ENCODE measurements at regions not wholly inside any gene's neighbourhood (a gene's known extent, or its start where the extent isn't known, plus 50 kb on each side); places are given as distances from the start of the nearest gene placed in this dataset.
"Not testable (repeated sequence)": the region's sequence is repeated elsewhere in the genome, so short reads cannot be mapped to it uniquely, and the experiment has no call there.

DNA sequence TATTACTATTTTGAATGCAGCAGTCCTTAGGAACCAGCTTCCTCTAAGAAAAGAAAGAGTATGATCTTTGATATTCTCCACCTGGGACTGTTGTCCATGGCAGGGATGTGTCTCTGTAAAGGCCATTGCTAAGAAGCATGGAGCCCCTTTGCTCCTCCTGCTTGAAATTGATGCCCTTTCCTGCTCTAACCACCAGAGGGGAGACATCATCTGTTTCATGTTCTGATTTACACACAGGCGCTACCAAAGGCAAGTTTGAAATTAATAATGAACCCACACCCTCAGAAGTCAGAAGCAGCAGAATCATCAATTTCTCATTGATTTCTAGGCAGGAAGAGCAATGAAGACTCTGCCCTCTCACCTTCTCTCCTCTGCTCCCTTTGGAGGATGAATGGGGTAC, 253.8 kb downstream of the RMST start:
- no peak for DNase-seq

DNA sequence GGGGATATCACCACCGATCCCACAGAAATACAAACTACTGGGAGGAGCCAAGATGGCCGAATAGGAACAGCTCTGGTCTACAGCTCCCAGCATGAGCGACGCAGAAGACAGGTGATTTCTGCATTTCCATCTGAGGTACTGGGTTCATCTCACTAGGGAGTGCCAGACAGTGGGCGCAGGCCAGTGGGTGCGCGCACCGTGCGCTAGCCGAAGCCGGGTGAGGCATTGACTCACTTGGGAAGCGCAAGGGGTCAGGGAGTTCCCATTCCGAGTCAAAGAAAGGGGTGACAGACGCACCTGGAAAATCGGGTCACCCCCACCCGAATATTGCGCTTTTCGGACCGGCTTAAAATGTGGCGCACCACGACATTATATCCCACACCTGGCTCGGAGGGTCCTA, 261.2 kb downstream of the RMST start:
- DNase-seq = not testable (repeated sequence)

DNA sequence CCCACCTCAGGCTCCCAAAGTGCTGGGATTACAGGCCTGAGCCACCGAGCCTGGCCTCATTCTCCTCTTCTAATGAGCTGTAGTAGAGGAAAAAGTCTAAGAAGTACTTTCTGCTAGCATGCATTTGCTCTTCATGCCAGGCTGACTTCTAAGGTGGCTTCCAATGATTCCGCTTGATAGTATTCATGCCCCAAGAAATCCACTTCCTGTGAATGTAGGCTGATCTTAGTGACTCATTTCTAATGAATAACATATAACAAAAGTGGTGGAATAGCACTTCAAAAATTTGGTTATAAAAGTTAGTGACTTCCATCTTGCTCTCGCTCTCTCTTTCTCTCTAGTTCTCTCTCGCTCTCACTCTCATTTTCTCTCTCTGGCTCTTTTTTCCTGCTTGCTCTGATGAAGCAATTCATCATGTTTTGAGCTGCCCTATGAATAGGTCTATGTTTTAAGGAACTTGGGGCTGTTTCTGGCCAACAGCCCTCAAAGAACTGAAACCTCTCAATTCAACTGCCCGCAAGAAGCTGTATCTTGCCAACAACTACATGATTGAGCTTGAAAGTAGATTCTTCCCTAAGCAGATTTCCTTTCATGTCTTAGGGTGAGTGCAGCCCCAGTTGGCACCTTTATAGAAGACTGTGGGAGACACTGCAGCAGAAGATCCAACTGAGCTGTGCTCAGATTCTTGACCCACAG, 282.9 kb downstream of the RMST start:
- no peak for DNase-seq

- no peak for DNase-seq
Measured at GRCh38 chr12:97748298-97748697, 285.7 kb downstream of the RMST start.

DNA sequence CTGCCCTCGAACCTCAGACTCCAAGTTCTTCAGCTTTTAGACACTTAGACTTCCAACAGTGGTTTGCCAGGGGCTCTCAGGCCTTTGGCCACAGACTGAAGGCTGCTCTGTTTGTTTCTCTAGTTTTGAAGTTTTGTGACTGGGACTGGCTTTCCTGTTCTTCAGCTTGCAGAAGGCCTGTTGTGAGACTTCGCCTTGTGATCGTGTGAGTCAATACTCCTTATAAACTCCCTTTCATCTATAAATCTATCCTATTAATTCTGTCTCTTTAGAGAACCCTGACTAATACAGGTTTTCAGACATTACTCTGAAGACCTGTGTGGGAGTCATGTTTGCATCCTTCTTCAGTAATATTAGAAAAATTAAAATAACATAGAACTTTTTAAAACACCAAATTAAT, 289.1 kb downstream of the RMST start:
- DNase-seq = no peak

DNA sequence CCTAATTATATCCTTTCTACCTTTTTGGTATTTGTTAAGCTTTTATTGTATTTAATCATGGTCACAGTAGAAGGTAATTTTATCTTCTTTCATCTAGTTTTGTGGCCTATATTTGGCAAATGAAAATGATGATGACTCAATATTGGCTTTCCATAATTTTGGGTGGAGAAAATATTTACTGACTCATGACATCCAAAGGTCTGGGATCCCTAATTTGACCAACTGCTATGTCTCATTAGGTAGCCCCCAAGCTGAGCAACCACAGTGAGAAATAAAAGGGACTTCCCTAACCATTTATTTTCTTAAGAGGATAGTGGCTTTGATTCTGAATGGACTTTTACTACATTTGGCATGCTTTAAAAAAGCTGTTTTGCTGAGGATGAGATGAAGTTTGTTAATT, 289.5 kb downstream of the RMST start:
- no peak for DNase-seq

DNA sequence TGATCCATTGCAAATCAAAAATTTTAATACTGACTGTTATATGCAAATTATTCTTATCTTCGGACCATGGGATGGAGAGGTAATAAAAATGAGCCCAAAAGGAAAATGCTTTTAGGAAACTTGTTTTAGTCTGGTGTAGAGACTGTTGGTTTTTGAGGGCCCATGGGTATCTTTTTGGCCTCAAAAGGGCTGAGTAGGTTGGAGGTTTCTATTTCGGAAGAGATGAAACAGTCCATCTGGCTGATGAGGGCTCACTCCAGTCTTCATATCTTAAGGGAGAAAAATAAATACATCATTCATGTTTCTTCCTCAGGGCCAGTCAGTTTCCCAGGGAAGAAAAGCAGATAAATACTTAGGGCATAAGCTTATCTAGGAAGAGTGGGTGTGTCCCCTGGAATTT, 290.7 kb downstream of the RMST start:
- no peak for DNase-seq

DNA sequence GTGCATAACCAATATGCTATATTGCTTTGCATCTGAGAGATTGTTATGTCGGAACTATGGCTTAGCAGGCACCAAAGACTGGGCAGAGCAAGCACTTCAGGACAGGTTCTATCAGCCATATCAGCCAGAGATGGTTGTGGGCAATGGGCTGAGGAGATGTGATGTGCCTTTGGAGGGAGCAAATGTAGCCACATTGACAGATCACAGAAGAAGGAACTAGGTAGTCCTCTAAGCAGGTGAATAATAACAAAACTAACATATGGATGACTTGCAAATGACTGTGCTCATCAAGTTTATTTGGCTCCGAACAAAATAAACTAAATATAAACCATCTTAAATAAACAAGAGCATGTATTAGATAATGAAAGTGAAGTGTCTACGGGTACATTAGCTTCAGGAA, 291.7 kb downstream of the RMST start:
- no peak for DNase-seq

DNA sequence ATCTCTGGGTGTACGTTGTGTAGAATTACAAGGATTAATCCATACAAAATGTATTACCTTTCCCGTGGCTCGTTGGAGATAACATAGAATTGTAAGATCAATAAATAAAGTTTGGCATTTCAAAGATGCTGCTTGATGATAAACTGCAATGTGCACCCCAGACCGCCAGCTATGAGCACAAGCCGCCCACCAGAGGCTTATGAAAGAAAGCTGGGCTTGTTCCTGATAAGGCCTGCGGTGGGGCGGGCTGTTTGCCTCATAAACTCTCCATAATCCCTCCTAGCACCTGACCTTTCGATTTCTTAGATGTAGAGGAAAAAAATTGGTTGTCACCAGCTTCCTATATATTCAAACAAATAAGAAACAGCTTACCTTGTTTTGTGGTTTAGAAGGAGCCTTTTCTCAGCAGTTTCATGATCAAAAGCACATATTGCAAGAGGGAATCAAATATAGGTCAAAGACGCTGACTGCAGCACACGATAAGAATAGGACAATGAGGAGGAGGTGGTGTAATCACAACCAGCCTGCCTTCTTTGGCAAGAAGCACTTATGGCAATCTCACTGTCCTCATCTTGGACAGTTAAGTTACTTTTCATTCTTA, 293.6 kb downstream of the RMST start:
- DNase-seq = no peak

GRCh38 chr12:97756741-97757140, 294.1 kb downstream of the RMST start:
- DNase-seq = no peak

GRCh38 chr12:97757481-97758193, 295.0 kb downstream of the RMST start:
- DNase-seq = no peak

GRCh38 chr12:97758194-97758501, 295.5 kb downstream of the RMST start:
- no peak for DNase-seq

GRCh38 chr12:97758586-97758985, 296.0 kb downstream of the RMST start:
- no peak for DNase-seq

- DNase-seq = no peak
Measured at GRCh38 chr12:97760601-97761000, 298.0 kb downstream of the RMST start.

DNA sequence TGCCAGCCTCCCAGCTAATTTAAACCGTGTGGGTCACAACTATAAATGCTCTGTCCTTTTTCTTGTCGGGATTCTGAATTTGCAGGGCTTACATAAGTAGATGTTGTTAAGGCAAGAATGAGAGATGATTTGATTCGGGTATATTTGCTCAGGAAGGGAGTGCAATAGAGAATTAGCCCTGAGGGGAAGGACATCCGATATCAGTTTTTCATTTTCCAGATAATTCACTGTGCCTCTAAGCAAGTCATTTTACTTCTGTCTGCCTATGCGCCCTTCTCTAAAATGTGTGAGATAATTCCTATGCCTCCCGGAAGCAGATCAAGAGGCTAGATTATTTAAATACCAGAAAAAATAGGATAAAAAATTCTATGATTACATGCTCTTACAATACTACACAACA, 300.5 kb downstream of the RMST start:
- no peak for DNase-seq

DNA sequence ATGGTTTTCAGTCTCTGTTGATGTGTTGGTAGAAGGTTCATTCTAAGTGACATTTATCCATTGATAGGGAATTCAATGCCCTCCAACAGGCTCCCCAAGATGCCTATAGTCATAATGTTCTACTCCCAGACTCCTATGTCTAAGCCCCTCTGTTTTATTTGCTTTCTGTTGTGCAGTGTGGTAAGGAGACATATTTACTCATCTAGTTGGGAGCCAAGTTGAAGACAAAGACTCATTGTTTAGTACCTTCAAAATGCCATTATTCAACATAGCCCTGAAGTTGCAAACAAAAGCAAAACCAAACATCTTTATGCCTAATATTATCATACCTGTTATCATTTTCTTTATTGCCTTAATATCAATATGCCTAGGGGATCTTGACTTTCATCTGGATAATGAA, 302.1 kb downstream of the RMST start:
- DNase-seq = no peak

- DNase-seq = no peak
Measured at GRCh38 chr12:97767347-97767746, 304.7 kb downstream of the RMST start.

DNA sequence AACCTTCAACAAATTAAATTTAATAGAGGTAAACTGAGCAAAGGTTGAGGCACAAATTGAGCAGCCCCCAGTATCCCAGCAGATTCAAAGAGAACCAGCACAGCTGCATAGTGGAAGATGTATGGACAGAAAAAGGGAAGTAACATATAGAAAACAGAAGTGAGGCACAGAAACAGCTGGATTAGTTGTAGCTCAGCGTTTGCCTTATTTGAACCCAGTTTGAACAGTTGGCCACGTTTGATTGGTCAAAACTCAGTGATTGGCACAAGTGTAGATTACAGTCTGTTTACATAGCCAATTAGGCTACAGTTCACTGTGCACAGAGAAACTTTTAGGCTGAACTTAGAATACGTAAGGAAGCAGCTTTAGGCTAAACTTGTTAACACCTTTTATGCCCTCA, 315.5 kb downstream of the RMST start:
- no peak for DNase-seq

DNA sequence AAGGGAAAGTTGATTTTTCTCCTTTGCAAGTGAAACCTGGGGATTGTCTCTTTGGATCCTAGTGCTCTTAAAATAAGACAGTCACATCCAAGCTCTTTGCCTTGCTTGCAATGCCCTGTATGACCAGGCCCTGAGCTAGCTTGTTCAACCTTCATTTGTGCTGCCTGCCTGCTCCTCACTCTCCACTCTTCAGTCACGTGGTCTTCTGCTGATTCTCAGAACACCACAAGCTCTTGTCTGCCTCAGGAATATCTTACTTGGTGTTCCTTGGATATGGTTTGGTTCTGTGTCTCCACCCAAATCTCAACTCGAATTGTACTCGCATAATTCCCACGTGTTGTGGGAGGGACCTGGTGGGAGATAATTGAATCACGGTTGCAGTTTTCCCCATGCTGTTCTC, 318.7 kb downstream of the RMST start:
- DNase-seq = no peak

DNA sequence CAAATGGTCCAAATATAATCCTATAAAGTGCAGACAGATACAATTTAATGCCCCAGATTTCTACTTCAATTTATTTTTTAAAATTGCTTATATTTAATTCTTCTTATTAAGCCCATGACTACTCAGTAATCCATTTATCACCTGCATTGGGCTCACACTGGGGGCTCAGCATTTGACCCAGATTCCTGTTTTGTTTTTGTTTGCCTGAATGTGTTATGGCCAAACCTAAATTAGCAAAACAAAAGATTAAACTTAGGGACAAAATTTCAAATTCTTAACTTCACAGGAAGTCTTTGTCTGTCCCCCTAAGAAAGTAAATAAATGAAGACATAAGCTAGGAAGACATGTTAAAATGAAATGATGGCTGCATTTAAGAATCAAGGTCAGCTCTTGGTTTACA, 322.3 kb downstream of the RMST start:
- no peak for DNase-seq

GRCh38 chr12:97790281-97790680, 327.7 kb downstream of the RMST start:
- DNase-seq = no peak

DNA sequence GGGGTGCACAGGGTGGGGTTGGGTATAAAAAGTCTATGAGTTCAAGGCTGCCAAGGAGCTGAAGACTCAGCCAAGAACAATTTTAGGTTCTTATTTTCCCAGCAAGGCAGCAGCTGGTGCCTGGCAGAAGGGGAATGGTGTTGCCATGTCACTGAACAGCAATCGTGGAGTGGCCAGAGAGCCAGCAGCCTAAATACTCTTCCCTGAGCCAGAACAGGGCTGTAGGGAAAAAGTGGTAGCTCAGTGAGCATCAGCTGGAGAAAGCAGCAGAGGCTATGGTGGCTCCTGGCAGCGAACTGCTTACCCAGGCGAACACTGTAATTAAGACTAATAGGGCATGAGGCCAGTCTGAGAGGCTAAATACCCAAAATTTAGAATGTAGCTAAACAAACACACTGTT, 334.9 kb downstream of the RMST start:
- no peak for DNase-seq

GRCh38 chr12:97800561-97800960, 338.0 kb downstream of the RMST start:
- DNase-seq = no peak

DNA sequence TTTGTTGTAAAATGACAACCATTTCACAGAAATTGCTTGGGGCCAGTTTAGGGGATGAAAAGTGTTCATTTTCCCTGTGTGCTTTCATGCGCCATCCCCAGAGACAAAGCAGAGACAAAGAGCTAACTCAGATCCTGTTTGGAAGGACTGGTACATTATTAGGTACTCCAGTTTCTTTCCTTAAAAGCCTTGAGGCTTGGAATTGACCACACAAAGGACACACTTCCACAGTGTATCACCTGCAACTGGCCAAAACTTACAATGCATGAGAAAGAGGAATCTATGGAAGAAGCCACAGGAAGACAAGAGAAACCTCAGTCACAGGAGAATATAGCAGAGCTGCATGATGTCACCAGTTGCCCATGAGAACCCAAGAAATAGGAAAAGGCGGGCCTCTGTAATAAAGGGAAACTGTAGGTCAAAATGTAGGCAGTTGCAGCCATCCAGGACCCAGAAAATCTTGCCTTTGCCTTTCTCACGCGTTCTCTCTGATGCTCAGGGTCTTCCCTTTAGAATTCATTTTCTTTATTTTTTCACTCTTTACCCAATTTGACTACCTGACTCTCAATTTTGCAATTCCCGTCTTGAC, 339.0 kb downstream of the RMST start:
- DNase-seq = no peak

All from activated T-cell treated with anti-CD3 and anti-CD28 coated beads for 4 hours (primary cell).